ENCODE measurements at regions not wholly inside any gene's neighbourhood (a gene's known extent, or its start where the extent isn't known, plus 50 kb on each side); places are given as distances from the start of the nearest gene placed in this dataset.
"Not testable (repeated sequence)": the region's sequence is repeated elsewhere in the genome, so short reads cannot be mapped to it uniquely, and the experiment has no call there.

DNA sequence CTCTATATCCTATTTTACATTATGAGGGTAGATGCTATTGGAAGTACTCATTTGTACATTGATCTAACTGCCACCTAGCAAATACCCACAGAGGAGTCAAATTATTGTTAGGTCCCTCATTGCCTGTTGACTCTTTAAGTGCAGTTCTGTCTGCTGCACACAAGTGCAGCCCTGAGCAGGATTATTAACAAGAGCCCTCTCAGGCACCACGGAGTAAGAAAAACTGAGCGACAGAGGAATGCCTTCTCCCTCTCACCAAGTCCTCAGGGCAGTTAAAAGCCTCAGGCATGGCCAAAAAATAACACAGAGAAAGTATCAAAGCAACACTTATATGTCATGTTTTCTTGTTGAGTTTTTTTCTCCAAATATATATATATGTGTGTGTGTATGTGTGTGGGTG lies 340.0 kb upstream of the NRG3 start:
- DNase-seq (ENCODE audit: low read depth in 2 of 3, low spot score in 2 of 3), result no peak

- no peak for DNase-seq (ENCODE audit: low read depth in 2 of 3, low spot score in 2 of 3)
These were observed 333.5 kb upstream of the NRG3 start for GRCh38 chr10:81541517-81541916.

- DNase-seq (ENCODE audit: low read depth in 2 of 3, low spot score in 2 of 3), result no peak
These were observed 328.8 kb upstream of the NRG3 start for GRCh38 chr10:81546243-81546642.

DNA sequence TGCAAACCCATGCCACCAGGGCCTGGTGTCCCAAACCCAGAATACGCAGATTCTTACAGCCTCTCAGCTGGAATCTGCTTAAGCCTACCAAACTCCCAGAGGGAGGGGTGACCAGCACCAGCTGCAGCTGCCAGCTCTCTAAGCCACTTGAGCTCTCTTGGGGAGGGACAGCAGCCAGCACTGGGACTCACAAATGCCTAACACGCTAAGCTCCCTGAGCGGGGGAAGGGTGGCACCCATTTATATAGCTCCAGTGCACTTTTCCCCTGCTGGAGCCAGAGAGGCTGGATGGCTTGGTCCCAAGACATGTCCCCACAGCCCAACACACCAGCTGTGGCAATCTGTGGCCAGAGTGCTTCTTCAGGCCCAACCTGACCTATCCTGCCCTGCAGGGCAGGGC lies 326.8 kb upstream of the NRG3 start:
- DNase-seq (ENCODE audit: low read depth in 2 of 3, low spot score in 2 of 3), result no peak

DNA sequence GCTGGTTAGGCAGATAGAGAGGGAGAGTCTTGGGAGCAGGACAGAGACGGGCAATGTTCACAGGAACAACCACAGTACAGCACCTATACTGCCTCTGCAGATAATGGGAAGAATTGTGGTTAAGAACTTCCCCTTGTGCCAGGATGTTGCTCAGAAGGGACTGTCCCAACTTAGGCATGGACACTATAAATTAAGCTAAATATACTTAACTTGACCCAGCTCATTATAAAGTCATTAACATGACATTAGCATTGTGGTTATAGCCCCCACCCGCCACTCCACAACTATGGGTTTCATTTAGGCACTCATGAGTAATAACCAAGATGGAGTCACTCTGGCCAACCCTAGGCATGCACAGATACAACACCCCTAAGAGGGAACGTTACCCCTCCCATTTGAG lies 310.9 kb upstream of the NRG3 start:
- no peak for DNase-seq (ENCODE audit: low read depth in 2 of 3, low spot score in 2 of 3)

DNA sequence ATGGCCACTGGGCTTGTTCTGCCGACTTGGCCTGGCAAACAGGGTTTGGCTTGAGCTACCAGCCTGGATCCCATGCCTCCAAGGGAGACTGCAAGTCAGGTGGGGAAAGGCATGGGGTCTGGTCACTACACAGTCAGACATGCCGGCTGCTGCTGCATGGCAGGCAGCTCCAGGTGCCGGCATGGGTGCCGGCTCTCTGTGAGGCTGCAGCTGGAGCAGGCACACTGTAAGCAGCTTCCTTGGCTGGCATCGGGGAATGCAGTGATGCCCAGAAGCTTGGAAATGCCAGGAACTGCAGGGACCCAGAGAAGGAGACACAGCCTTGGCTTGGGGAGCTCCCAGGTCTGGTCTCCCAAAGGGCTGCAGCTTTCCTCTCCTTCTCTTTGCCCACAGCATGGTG lies 305.5 kb upstream of the NRG3 start:
- no peak for DNase-seq (ENCODE audit: low read depth in 2 of 3, low spot score in 2 of 3)

DNA sequence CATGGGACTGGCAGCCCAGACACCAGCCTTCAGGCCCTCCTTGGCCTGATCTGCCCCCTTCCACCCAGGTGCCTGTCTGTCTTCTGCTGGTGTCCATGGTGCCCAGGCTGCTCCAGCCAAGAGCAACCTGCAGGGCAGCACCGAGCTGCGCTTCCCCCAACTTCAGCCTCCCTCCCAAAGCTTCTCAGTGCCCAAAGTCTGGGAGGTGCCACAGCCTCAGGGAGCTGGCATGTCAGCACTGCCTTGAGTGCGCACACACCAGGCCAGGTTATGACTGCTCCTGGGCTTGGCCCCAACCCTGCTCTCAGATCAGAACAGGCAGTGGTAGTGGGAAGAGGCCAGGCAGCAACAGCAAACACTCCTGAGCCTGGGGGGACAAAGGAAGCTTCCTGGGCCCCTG lies 304.6 kb upstream of the NRG3 start:
- DNase-seq (ENCODE audit: low read depth in 2 of 3, low spot score in 2 of 3), result no peak

GRCh38 chr10:81570878-81571794 lies 303.9 kb upstream of the NRG3 start:
- no peak for DNase-seq (ENCODE audit: low read depth in 2 of 3, low spot score in 2 of 3)

- DNase-seq (ENCODE audit: low read depth in 2 of 3, low spot score in 2 of 3), result no peak
These were observed 300.0 kb upstream of the NRG3 start for GRCh38 chr10:81575036-81575435.

- no peak for DNase-seq (ENCODE audit: low read depth in 2 of 3, low spot score in 2 of 3)
These were observed 298.7 kb upstream of the NRG3 start for GRCh38 chr10:81576336-81576735.

DNA sequence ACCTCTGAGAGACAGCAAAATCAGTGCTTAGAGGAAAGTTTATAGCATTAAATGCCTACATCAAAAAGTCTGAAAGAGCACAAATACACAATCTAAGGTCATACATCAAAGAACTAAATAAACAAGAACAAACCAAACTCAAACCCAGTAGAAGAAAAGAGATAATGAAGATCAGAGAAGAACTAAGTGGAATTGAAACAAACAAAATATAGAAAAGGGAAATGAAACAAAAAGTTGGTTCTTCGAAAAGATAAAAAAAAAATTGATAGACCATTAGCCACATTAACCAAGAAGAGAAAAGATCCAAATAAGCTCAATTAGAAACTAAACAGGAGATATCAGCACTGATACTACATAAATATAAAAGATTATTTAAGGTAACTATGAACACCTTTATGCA lies 280.0 kb upstream of the NRG3 start:
- no peak for DNase-seq (ENCODE audit: low read depth in 2 of 3, low spot score in 2 of 3)

DNA sequence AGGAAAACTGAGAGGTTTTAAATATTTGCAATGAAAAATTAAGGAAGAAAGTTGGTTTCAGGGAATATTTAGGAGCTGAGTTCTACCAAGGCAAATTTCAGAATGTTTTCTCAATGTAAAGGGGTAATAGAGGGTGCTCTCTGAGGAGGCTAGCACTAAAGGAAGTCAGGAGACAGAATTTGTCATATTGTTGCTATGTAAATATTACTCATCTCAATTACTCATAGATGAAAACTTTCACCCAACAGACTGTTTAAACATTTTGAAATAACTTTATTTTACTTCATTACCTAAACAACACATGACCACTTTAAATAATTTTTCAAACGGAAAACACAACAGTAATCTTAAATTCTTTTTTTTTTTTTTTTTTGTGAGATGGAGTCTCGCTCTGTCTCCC lies 274.8 kb upstream of the NRG3 start:
- DNase-seq (ENCODE audit: low read depth in 2 of 3, low spot score in 2 of 3), result no peak

GRCh38 chr10:81603106-81603620 lies 271.8 kb upstream of the NRG3 start:
- no peak for DNase-seq (ENCODE audit: low read depth in 2 of 3, low spot score in 2 of 3)

GRCh38 chr10:81644485-81644884 lies 230.5 kb upstream of the NRG3 start:
- DNase-seq (ENCODE audit: low read depth in 2 of 3, low spot score in 2 of 3), result not testable (repeated sequence)

- DNase-seq (ENCODE audit: low read depth in 2 of 3, low spot score in 2 of 3), result no peak
These were observed 219.0 kb upstream of the NRG3 start for GRCh38 chr10:81655986-81656385.

DNA sequence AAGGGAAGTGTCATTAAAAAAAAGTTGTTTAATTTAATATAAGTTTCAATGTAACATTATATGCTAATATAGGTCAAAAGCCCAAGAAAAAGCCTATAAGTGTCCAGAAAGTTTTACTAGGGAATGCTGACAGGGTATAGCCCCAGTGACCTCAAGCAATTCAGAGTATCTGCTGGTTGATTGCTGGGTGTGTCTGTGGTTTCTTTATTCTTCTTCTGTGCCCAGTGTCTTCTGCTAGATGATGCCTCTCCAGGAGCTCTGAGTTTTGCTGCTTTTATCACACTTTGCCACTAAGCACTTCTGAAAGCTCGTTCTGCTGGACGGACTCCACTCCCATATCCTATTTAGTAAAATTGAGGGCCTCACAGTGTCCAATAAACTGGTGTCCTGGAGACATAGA lies 212.2 kb upstream of the NRG3 start:
- no peak for DNase-seq (ENCODE audit: low read depth in 2 of 3, low spot score in 2 of 3)

DNA sequence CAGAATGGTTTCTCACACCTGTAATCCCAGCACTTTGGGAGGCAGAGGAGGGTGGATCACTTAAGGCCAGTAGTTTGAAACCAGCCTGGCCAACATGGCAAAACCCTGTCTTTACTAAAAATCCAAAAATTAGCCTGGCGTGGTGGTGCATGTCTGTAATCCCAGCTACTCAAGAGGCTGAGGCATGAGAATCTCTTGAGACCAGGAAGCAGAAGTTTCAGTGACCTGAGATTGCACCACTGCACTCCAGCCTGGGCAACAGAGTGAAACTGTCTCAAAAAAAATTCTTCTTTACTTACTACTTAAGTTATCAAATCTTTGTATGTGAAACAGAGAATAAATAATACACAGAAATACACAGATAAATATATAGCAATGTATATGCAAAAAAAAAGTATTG lies 210.2 kb upstream of the NRG3 start:
- not testable (repeated sequence) for DNase-seq (ENCODE audit: low read depth in 2 of 3, low spot score in 2 of 3)

- no peak for DNase-seq (ENCODE audit: low read depth in 2 of 3, low spot score in 2 of 3)
These were observed 200.1 kb upstream of the NRG3 start for GRCh38 chr10:81674941-81675340.

DNA sequence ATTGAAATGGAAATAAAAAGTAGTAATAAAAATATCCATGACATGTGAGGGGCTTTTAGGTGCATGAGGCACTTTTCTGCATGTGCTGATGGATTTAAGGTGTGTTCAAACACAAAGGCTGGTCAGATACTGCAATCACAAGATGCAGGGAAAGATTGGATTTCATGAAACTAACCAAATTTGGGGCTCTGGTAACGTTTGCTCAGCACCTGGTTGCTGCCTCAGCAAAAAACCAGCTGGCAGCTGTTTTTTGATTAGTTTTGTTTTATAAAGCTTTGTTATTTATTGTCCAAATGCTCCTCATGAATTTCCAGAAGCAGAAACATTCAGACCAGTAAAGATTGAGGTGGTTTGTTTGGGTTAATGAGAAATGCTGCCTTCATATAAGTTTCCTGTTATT lies 195.7 kb upstream of the NRG3 start:
- DNase-seq (ENCODE audit: low read depth in 2 of 3, low spot score in 2 of 3), result no peak

DNA sequence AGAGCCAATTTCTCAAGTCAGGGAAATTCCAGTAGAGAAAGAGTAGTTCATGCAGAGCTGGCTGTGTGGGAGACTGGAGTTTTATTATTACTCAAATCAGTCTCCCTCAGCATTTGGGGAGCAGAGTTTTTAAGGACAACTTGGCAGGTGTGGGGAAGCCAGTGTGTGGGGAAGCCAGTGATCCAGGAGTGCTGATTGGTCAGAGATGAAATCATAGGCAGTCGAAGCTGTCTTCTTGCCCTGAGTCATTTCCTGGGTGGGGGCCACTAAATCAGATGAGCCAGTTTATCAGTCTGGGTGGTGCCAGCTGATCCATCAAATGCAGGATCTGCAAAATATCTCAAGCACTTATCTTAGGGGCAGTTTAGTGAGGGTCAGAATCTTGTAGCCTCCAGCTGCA lies 194.6 kb upstream of the NRG3 start:
- DNase-seq (ENCODE audit: low read depth in 2 of 3, low spot score in 2 of 3), result no peak

DNA sequence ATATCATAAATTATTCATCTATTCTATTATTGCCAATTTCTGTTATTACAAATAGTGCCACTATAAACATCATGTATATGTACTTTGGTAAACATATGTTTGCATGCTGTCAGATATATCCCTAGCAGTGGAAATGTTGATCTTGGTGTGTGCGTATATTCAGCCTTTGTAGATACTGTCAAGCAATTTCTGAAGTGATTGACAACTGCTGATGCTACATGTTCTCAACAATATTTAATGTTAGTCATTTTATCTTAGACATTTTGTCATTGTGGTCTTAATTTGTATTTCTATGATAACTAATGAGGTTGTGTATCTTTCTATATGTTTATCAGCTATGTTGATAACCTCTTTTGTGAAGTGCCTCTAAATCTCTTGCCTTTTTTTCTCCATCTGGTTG lies 186.5 kb upstream of the NRG3 start:
- DNase-seq (ENCODE audit: low read depth in 2 of 3, low spot score in 2 of 3), result no peak

- no peak for DNase-seq (ENCODE audit: low read depth in 2 of 3, low spot score in 2 of 3)
These were observed 178.2 kb upstream of the NRG3 start for GRCh38 chr10:81696609-81697388.
